ENCODE measurements at regions not wholly inside any gene's neighbourhood (a gene's known extent, or its start where the extent isn't known, plus 50 kb on each side); places are given as distances from the start of the nearest gene placed in this dataset.

- DNase-seq = no peak
Measured at GRCh38 chr10:120385992-120386391, 71.0 kb upstream of the PLPP4 start.

GRCh38 chr10:120386896-120387295, 70.1 kb upstream of the PLPP4 start:
- peak; percentile 29 for DNase-seq

GRCh38 chr10:120387326-120387725, 69.7 kb upstream of the PLPP4 start:
- peak; percentile 77 for DNase-seq

- DNase-seq = no peak
Measured at GRCh38 chr10:120392245-120392644, 64.8 kb upstream of the PLPP4 start.

GRCh38 chr10:120392671-120393079, 64.4 kb upstream of the PLPP4 start:
- no peak for DNase-seq

- no peak for DNase-seq
Measured at GRCh38 chr10:120394446-120394845, 62.6 kb upstream of the PLPP4 start.

- no peak for DNase-seq
Measured at GRCh38 chr10:120396228-120396627, 60.8 kb upstream of the PLPP4 start.

GRCh38 chr10:120398180-120398579, 58.8 kb upstream of the PLPP4 start:
- no peak for DNase-seq

GRCh38 chr10:120400601-120401000, 56.4 kb upstream of the PLPP4 start:
- DNase-seq = peak; percentile 42

GRCh38 chr10:120402147-120402766, 54.8 kb upstream of the PLPP4 start:
- peak; percentile 20 for DNase-seq

GRCh38 chr10:120403109-120403508, 53.9 kb upstream of the PLPP4 start:
- DNase-seq = peak; percentile 30

GRCh38 chr10:120406376-120406775, 50.7 kb upstream of the PLPP4 start:
- no peak for DNase-seq
